Thoracic aorta (tissue), 2 donors: ENCODE measurements at regions not wholly inside any gene's neighbourhood (a gene's known extent, or its start where the extent isn't known, plus 50 kb on each side); places are given as distances from the start of the nearest gene placed in this dataset.

ENCODE experiments used
- ATAC-seq: fragments of 150-250 bp; one replicate; pipeline ENCODE4 v1.8.0; 2017; ENCODE audit warnings: low read depth; ENCODE audit not compliant: insufficient number of reproducible peaks, low FRiP score
- DNase-seq: peaks from one replicate; pipeline ENCODE4 v3.0.0-alpha.2; 2020; ENCODE audit warnings: low spot score
- H3K27ac ChIP-seq, 2 donors: fragments of 200-600 bp; sonication (generic); 1 replicate in 1 of 2; 2 replicates in 1 of 2; pipeline ENCODE4 v1.5.1; 2016; ENCODE audit warnings: mild to moderate bottlenecking in 2 of 2, moderate library complexity in 2 of 2
- H3K27me3 ChIP-seq: fragments of 200-600 bp; sonication (generic); replicated peaks from 2 replicates; pipeline ENCODE4 v1.6.0; 2016; ENCODE audit warnings: mild to moderate bottlenecking; ENCODE audit not compliant: insufficient read depth
- H3K36me3 ChIP-seq: fragments of 200-600 bp; sonication (generic); one replicate; pipeline ENCODE4 v1.5.1; 2016
- H3K4me1 ChIP-seq, 2 donors: fragments of 200-600 bp; sonication (generic); 1 replicate in 1 of 2; 2 replicates in 1 of 2; pipeline versions ENCODE4 v1.5.1 to v1.6.0; 2016; ENCODE audit warnings: low read depth in 2 of 2, mild to moderate bottlenecking in 1 of 2; ENCODE audit not compliant: control insufficient read depth in 1 of 2
- H3K4me3 ChIP-seq: fragments of 200-600 bp; sonication (generic); 2 replicates; pipeline ENCODE4 v1.5.1; 2016; ENCODE audit warnings: mild to moderate bottlenecking
- H3K9me3 ChIP-seq: fragments of 200-600 bp; sonication (generic); 2 replicates; pipeline ENCODE4 v1.5.1; 2016
- CTCF ChIP-seq: fragments of 200-600 bp; sonication (generic); IDR thresholded peaks from one replicate; pipeline ENCODE4 v1.5.1; 2019; ENCODE audit warnings: antibody characterized with exemption

- DNase-seq (no peak), ATAC-seq (no peak)
- Histone ChIP-seq H3K9me3 (no peaks in the 10 kb centered on the region), H3K27ac (no peak overlapping the region), H3K27me3 (no peaks in the 10 kb centered on the region), H3K36me3 (no peaks in the 10 kb centered on the region), H3K4me1 (no peaks in the 10 kb centered on the region), H3K4me3 (no peak overlapping the region)
- TF ChIP-seq CTCF = no peak
Observed at GRCh38 chr18:45136381-45137086, 455.8 kb downstream of the SETBP1 start.

DNA sequence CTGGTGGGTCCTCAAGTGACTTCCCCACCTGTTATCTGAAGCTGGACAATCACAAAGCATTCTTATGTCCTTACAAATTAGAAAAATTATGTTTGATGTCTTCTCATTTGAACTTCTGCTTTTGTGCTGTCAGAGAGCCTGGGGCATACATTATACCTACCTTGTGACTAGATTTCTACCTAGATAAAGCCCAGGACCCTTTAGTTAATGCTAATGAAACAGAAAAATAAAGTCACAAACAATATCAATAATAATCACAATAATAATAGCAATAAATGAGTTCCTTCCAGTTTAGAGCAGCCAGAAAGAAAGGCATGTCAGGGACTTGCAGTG, 456.4 kb downstream of the SETBP1 start:
- ATAC-seq (no peak), DNase-seq (no peak)
- H3K27ac ChIP-seq = no peak overlapping the region
- H3K4me3 ChIP-seq = no peak overlapping the region
- H3K36me3 ChIP-seq = no peaks in the 10 kb centered on the region
- no peaks in the 10 kb centered on the region for H3K9me3 ChIP-seq
- no peaks in the 10 kb centered on the region for H3K4me1 ChIP-seq
- H3K27me3 ChIP-seq = no peaks in the 10 kb centered on the region
- TF ChIP-seq CTCF = no peak

- H3K27me3 ChIP-seq = no peaks in the 10 kb centered on the region
- H3K9me3 ChIP-seq = no peaks in the 10 kb centered on the region
- no peak overlapping the region for H3K4me3 ChIP-seq
- TF ChIP-seq CTCF = no peak
- no peak for DNase-seq
- H3K36me3 ChIP-seq = no peaks in the 10 kb centered on the region
- H3K4me1 ChIP-seq = no peaks in the 10 kb centered on the region
- no peak for ATAC-seq
- no peak overlapping the region for H3K27ac ChIP-seq
Observed at GRCh38 chr18:45139478-45139877, 458.8 kb downstream of the SETBP1 start.

DNA sequence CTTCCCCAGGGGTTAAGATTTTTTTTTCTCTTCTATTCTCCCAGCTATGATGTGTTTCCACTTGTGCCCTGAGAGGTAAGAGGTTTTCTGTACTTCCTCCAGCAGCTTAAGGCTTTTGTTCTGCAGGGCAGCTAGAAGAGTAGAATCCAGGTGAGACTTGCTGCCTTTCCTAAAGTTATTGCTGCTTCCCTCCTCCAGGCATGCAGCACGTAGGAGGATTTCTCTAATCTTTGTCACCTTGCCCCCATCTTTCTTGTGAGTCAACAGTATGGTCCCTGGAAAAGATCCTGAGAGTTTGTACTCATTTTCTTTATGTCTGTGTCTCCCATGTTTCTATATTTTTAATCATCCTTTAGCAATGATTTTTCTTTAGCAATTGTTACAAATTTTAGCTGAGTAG, 462.2 kb downstream of the SETBP1 start:
- H3K9me3 ChIP-seq = no peaks in the 10 kb centered on the region
- H3K27ac ChIP-seq = no peak overlapping the region
- no peaks in the 10 kb centered on the region for H3K27me3 ChIP-seq
- no peak for ATAC-seq
- no peak for DNase-seq
- H3K4me1 ChIP-seq = no peaks in the 10 kb centered on the region
- no peaks in the 10 kb centered on the region for H3K36me3 ChIP-seq
- TF ChIP-seq CTCF = no peak
- H3K4me3 ChIP-seq = no peak overlapping the region

GRCh38 chr18:45149712-45150111, 465.6 kb upstream of the SLC14A2 start:
- Histone ChIP-seq H3K4me1 (no peaks in the 10 kb centered on the region), H3K4me3 (no peak overlapping the region), H3K27ac (no peak overlapping the region), H3K36me3 (no peaks in the 10 kb centered on the region), H3K27me3 (no peaks in the 10 kb centered on the region), H3K9me3 (no peaks in the 10 kb centered on the region)
- no peak for ATAC-seq
- TF ChIP-seq CTCF = no peak
- DNase-seq = no peak
